ENCODE measurements at regions not wholly inside any gene's neighbourhood (a gene's known extent, or its start where the extent isn't known, plus 50 kb on each side); places are given as distances from the start of the nearest gene placed in this dataset.
A peak's percentile ranks its signal among the peaks of the same experiment; 100 is the strongest.

DNA sequence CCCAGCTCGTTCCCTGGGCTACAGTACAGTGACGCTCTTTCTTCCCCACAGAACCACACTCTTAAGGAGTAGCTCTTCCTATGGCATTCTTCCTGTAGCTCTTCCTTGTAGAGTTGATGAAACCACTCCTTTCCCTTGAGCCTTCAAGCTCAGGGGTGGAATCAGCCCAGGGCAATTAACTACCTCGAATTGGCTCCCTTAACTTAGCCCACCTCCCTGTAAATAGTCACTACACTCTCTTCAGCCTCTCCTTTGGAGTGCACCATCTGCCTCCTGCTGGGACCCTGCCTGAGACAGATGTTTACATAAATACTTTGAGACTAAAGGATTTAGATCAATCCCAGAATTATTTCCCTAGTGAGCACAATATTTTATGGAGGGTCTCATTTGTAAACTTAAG, 537.8 kb upstream of the AUTS2 start:
- Mint-ChIP-seq H3K27ac (ENCODE audit: unreplicated experiment) (no peak overlapping the region), H3K9me3 (no peaks in the 10 kb centered on the region), H3K4me1 (no peaks in the 10 kb centered on the region), H3K36me3 (ENCODE audit: low read depth) (no peaks in the 10 kb centered on the region), H3K4me3 (no peak overlapping the region), H3K27me3 (ENCODE audit: low read depth) (no peaks in the 10 kb centered on the region)
- TF ChIP-seq, protein P1, sequence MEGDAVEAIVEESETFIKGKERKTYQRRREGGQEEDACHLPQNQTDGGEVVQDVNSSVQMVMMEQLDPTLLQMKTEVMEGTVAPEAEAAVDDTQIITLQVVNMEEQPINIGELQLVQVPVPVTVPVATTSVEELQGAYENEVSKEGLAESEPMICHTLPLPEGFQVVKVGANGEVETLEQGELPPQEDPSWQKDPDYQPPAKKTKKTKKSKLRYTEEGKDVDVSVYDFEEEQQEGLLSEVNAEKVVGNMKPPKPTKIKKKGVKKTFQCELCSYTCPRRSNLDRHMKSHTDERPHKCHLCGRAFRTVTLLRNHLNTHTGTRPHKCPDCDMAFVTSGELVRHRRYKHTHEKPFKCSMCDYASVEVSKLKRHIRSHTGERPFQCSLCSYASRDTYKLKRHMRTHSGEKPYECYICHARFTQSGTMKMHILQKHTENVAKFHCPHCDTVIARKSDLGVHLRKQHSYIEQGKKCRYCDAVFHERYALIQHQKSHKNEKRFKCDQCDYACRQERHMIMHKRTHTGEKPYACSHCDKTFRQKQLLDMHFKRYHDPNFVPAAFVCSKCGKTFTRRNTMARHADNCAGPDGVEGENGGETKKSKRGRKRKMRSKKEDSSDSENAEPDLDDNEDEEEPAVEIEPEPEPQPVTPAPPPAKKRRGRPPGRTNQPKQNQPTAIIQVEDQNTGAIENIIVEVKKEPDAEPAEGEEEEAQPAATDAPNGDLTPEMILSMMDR (conservative IDR thresholded peaks at IDR 0.05) = no peak
- DNase-seq (ENCODE audit: low read depth, low spot score) = no peak

- H3K9me3 Mint-ChIP-seq = peaks cover 3% of the 10 kb centered on the region
- TF ChIP-seq, protein P1 (conservative IDR thresholded peaks at IDR 0.05) = no peak
- no peaks in the 10 kb centered on the region for H3K36me3 Mint-ChIP-seq (ENCODE audit: low read depth)
- H3K27ac Mint-ChIP-seq (ENCODE audit: unreplicated experiment) = no peak overlapping the region
- no peaks in the 10 kb centered on the region for H3K4me1 Mint-ChIP-seq
- no peaks in the 10 kb centered on the region for H3K27me3 Mint-ChIP-seq (ENCODE audit: low read depth)
- DNase-seq (ENCODE audit: low read depth, low spot score) = no peak
- H3K4me3 Mint-ChIP-seq = no peak overlapping the region
These were observed 536.1 kb upstream of the AUTS2 start for GRCh38 chr7:69062020-69062765.

GRCh38 chr7:69067397-69067796, 530.9 kb upstream of the AUTS2 start:
- peaks cover 2% of the 10 kb centered on the region for H3K36me3 Mint-ChIP-seq (ENCODE audit: low read depth)
- H3K27ac Mint-ChIP-seq (ENCODE audit: unreplicated experiment) = no peak overlapping the region
- DNase-seq (ENCODE audit: low read depth, low spot score) = no peak
- no peaks in the 10 kb centered on the region for H3K4me1 Mint-ChIP-seq
- peaks cover 15% of the 10 kb centered on the region for H3K9me3 Mint-ChIP-seq
- peaks cover 5% of the 10 kb centered on the region for H3K27me3 Mint-ChIP-seq (ENCODE audit: low read depth)
- no peak overlapping the region for H3K4me3 Mint-ChIP-seq
- TF ChIP-seq, protein P1 (conservative IDR thresholded peaks at IDR 0.05) = peak; percentile 55

GRCh38 chr7:69070476-69070875, 527.8 kb upstream of the AUTS2 start:
- no peak for DNase-seq (ENCODE audit: low read depth, low spot score)
- peaks cover 5% of the 10 kb centered on the region for H3K27me3 Mint-ChIP-seq (ENCODE audit: low read depth)
- TF ChIP-seq, protein P1 (conservative IDR thresholded peaks at IDR 0.05) = no peak
- no peaks in the 10 kb centered on the region for H3K4me1 Mint-ChIP-seq
- peaks cover 18% of the 10 kb centered on the region for H3K9me3 Mint-ChIP-seq
- H3K36me3 Mint-ChIP-seq (ENCODE audit: low read depth) = peaks cover 2% of the 10 kb centered on the region
- no peak overlapping the region for H3K4me3 Mint-ChIP-seq
- H3K27ac Mint-ChIP-seq (ENCODE audit: unreplicated experiment) = no peak overlapping the region

- Mint-ChIP-seq H3K4me3 (no peak overlapping the region), H3K27ac (ENCODE audit: unreplicated experiment) (no peak overlapping the region), H3K4me1 (peaks cover 4% of the 10 kb centered on the region), H3K9me3 (peaks cover 3% of the 10 kb centered on the region), H3K27me3 (ENCODE audit: low read depth) (no peaks in the 10 kb centered on the region), H3K36me3 (ENCODE audit: low read depth) (no peaks in the 10 kb centered on the region)
- DNase-seq (ENCODE audit: low read depth, low spot score) = no peak
- TF ChIP-seq, protein P1 (conservative IDR thresholded peaks at IDR 0.05) = no peak
These were observed 521.7 kb upstream of the AUTS2 start for GRCh38 chr7:69076566-69076965.
